ENCODE measurements at regions not wholly inside any gene's neighbourhood (a gene's known extent, or its start where the extent isn't known, plus 50 kb on each side); places are given as distances from the start of the nearest gene placed in this dataset.

DNA sequence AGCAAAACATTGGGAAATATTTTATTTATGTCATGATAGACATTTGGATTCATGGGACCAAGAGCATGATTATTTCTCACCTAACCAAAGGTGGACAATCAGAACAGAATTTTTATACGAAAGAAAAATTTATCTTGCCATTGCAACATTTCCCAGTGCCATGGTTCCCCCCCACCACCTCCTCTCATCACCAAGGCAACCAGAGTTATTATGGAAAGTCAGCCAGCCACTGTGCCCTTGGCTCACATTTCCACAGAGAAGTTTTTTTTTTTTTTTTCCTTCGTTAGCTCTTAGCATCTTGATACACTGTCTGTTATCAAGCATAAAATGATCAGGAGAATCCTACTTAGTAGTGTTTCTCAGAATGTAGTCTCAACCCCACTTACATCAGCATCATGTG lies 176.4 kb upstream of the TMTC1 start:
- Histone ChIP-seq H3K36me3 (ENCODE audit: control insufficient read depth, insufficient read depth, low read length) (no peaks in the 10 kb centered on the region), H3K4me1 (ENCODE audit: control insufficient read depth, insufficient read depth, low read length) (no peaks in the 10 kb centered on the region), H3K4me3 (ENCODE audit: low read length) (no peak overlapping the region), H3K9me3 (ENCODE audit: control insufficient read depth, insufficient read depth, low read length) (no peaks in the 10 kb centered on the region), H3K27me3 (ENCODE audit: control insufficient read depth, insufficient read depth, low read length) (no peaks in the 10 kb centered on the region), H3K27ac (ENCODE audit: low read length) (no peak overlapping the region)
- no peak for ATAC-seq
- Mint-ChIP-seq H3K27me3 (ENCODE audit: low read depth in 2 of 2) (no peaks in the 10 kb centered on the region), H3K9me3 (peaks cover 8 to 17% of the 10 kb centered on the region in 2 donors), H3K36me3 (no peaks in the 10 kb centered on the region), H3K4me3 (no peak overlapping the region), H3K27ac (no peak overlapping the region), H3K4me1 (no peaks in the 10 kb centered on the region)
- TF ChIP-seq, protein P1, sequence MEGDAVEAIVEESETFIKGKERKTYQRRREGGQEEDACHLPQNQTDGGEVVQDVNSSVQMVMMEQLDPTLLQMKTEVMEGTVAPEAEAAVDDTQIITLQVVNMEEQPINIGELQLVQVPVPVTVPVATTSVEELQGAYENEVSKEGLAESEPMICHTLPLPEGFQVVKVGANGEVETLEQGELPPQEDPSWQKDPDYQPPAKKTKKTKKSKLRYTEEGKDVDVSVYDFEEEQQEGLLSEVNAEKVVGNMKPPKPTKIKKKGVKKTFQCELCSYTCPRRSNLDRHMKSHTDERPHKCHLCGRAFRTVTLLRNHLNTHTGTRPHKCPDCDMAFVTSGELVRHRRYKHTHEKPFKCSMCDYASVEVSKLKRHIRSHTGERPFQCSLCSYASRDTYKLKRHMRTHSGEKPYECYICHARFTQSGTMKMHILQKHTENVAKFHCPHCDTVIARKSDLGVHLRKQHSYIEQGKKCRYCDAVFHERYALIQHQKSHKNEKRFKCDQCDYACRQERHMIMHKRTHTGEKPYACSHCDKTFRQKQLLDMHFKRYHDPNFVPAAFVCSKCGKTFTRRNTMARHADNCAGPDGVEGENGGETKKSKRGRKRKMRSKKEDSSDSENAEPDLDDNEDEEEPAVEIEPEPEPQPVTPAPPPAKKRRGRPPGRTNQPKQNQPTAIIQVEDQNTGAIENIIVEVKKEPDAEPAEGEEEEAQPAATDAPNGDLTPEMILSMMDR (IDR thresholded peaks at IDR 0.05) = no peak
- DNase-seq = no peak
- intact Hi-C loops (cut with micrococcal nuclease) = no loop called here
- 69% methylated on average over 1 of the region's 2 CpGs for WGBS (ENCODE audit: insufficient coverage)

DNA sequence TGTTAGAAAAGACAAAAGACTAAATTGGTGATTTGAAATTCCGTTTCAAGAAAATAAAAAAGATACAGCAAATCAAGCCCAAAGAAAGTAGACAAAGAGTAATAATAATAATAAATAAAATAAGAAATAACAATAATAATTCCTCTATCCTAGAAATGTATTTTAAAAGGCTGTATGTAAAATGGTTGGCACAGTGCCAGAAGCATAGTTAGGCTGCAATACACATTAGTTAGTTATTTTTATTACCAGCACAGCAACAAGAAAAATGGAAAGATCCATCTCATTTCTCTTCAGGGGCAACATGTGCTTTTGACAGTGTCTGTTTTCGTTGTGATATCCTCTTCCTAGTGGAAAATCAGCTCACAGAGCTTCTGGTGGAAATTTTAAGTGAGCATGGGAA lies 174.1 kb upstream of the TMTC1 start:
- H3K27me3 Mint-ChIP-seq (ENCODE audit: low read depth in 2 of 2) = no peaks in the 10 kb centered on the region
- H3K27me3 ChIP-seq (ENCODE audit: control insufficient read depth, insufficient read depth, low read length) = no peaks in the 10 kb centered on the region
- WGBS (ENCODE audit: insufficient coverage) = 44% methylated on average over 1 of the region's 2 CpGs

DNA sequence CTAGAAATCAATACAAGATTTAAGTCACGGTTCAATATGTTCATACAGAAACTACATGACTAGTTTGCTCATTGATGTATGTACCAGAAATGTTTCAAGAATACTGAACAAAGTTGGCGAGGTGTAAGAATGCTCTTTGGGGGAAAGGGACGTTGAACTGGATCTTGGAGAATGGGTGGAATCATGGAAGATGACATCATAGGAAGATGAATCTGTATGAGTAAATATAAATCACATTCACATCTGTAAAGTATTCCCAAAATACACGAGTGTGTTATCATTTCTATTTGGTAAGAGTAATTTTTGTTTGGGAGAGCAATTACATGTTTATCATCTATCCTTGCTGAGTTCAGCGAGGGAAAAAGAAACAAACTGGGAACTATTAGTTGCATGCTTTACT lies 162.2 kb upstream of the TMTC1 start:
- H3K27me3 Mint-ChIP-seq (ENCODE audit: low read depth in 2 of 2) = no peaks in the 10 kb centered on the region
- TF ChIP-seq, protein P1 (IDR thresholded peaks at IDR 0.05) = no peak
- no peak for DNase-seq
- H3K4me1 ChIP-seq (ENCODE audit: control insufficient read depth, insufficient read depth, low read length) = no peaks in the 10 kb centered on the region
- H3K4me3 ChIP-seq (ENCODE audit: low read length) = no peak overlapping the region
- H3K9me3 Mint-ChIP-seq = peaks cover 2 to 5% of the 10 kb centered on the region in 2 donors
- 81% methylated on average over 3 of the region's 5 CpGs for WGBS (ENCODE audit: insufficient coverage)
- no peaks in the 10 kb centered on the region for H3K36me3 Mint-ChIP-seq
- H3K27ac ChIP-seq (ENCODE audit: low read length) = no peak overlapping the region
- H3K27me3 ChIP-seq (ENCODE audit: control insufficient read depth, insufficient read depth, low read length) = no peaks in the 10 kb centered on the region
- no peaks in the 10 kb centered on the region for H3K9me3 ChIP-seq (ENCODE audit: control insufficient read depth, insufficient read depth, low read length)
- no peak for ATAC-seq
- no peaks in the 10 kb centered on the region for H3K4me1 Mint-ChIP-seq
- no peaks in the 10 kb centered on the region for H3K36me3 ChIP-seq (ENCODE audit: control insufficient read depth, insufficient read depth, low read length)
- no peak overlapping the region for H3K4me3 Mint-ChIP-seq
- H3K27ac Mint-ChIP-seq = no peak overlapping the region
- intact Hi-C loops (cut with micrococcal nuclease) = no loop called here

More for the DNA sequence above, 174.1 kb upstream of the TMTC1 start:
- no peaks in the 10 kb centered on the region for H3K4me1 ChIP-seq (ENCODE audit: control insufficient read depth, insufficient read depth, low read length)
- Mint-ChIP-seq H3K36me3 (no peaks in the 10 kb centered on the region), H3K9me3 (peaks cover 0 to 2% of the 10 kb centered on the region in 2 donors), H3K4me1 (no peaks in the 10 kb centered on the region), H3K4me3 (no peak overlapping the region), H3K27ac (no peak overlapping the region)
- H3K27ac ChIP-seq (ENCODE audit: low read length) = no peak overlapping the region
- ATAC-seq = no peak
- intact Hi-C loops (cut with micrococcal nuclease) = no loop called here
- DNase-seq = peak in 1 of 2 donors; percentile 6
- no peak overlapping the region for H3K4me3 ChIP-seq (ENCODE audit: low read length)
- no peaks in the 10 kb centered on the region for H3K36me3 ChIP-seq (ENCODE audit: control insufficient read depth, insufficient read depth, low read length)
- no peaks in the 10 kb centered on the region for H3K9me3 ChIP-seq (ENCODE audit: control insufficient read depth, insufficient read depth, low read length)
- TF ChIP-seq, protein P1 (IDR thresholded peaks at IDR 0.05) = no peak

DNA sequence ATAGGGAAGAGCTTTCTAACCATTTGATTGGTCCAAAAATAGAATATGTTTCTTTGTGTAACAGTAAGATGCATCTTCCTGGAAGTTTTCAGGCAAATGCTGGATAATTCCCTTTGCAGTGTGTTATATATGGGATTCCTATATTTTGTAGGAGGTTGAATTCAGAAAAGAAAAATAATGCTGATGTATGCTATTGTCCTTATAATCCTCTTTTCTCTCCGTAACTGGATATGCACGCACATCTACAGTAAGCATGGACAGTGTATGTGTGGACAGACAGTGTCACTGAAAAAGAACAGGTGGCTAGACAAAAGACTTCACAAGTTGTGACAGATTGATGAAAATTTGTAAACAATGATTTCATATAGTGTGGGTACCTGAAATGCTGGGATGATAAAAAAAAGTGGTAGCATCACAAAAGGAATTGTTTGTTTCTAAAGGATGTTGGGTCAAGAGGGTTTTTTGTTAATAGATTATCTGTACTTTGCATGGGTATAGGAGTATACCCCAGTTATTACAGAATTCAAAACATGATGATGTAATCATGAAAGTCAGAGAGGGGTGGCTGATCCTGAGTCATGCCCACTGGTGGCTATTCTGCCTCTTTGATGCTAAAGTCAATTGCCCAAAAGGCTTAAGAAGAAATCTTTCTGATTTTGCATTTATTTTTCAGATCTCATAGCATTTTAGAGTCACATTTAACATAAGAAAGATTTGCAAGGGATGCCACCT lies 160.7 kb upstream of the TMTC1 start:
- DNase-seq (no peak), ATAC-seq (no peak)
- TF ChIP-seq, protein P1 (IDR thresholded peaks at IDR 0.05) = no peak
- no peak overlapping the region for H3K4me3 ChIP-seq (ENCODE audit: low read length)
- Mint-ChIP-seq H3K9me3 (peaks cover 5 to 7% of the 10 kb centered on the region in 2 donors), H3K4me1 (no peaks in the 10 kb centered on the region), H3K27me3 (ENCODE audit: low read depth in 2 of 2) (no peaks in the 10 kb centered on the region), H3K27ac (no peak overlapping the region), H3K4me3 (no peak overlapping the region), H3K36me3 (no peaks in the 10 kb centered on the region)
- WGBS (ENCODE audit: insufficient coverage) = 97% methylated on average over 2 of the region's 2 CpGs
- no peaks in the 10 kb centered on the region for H3K27me3 ChIP-seq (ENCODE audit: control insufficient read depth, insufficient read depth, low read length)
- H3K4me1 ChIP-seq (ENCODE audit: control insufficient read depth, insufficient read depth, low read length) = no peaks in the 10 kb centered on the region
- H3K27ac ChIP-seq (ENCODE audit: low read length) = no peak overlapping the region
- no peaks in the 10 kb centered on the region for H3K9me3 ChIP-seq (ENCODE audit: control insufficient read depth, insufficient read depth, low read length)
- no peaks in the 10 kb centered on the region for H3K36me3 ChIP-seq (ENCODE audit: control insufficient read depth, insufficient read depth, low read length)
- intact Hi-C loops (cut with micrococcal nuclease) = no loop called here

Data from natural killer cell (primary cell).